DND-41 (cell line): ENCODE measurements at regions not wholly inside any gene's neighbourhood (a gene's known extent, or its start where the extent isn't known, plus 50 kb on each side); places are given as distances from the start of the nearest gene placed in this dataset.
A peak's percentile ranks its signal among the peaks of the same experiment; 100 is the strongest.

Experiments used
- ATAC-seq: fragments of 200-7000 bp; cut with Tn5 transposase; 3 replicates; pipeline ENCODE4 v1.9.1; 2021; ENCODE audit warnings: low read depth; ENCODE audit not compliant: insufficient read depth
- DNase-seq: peaks from one replicate; pipeline ENCODE4 v3.0.0-alpha.2; 2020
- H2AFZ ChIP-seq: 2 replicates; pipeline ENCODE4 v1.6.0; 2012; ENCODE audit warnings: low read depth, low read length
- H3K27ac ChIP-seq: 2 replicates; pipeline ENCODE4 v1.5.1; 2012; ENCODE audit warnings: low read length, inconsistent platforms
- H3K27me3 ChIP-seq: fragments of 200-600 bp; sonication (generic); 2 replicates; pipeline ENCODE4 v1.6.0; 2012; ENCODE audit warnings: low read length, mild to moderate bottlenecking, inconsistent platforms; ENCODE audit not compliant: insufficient read depth, poor library complexity
- H3K36me3 ChIP-seq: 2 replicates; pipeline ENCODE4 v1.5.1; 2012; ENCODE audit warnings: low read length, inconsistent platforms; ENCODE audit not compliant: insufficient read depth
- H3K4me1 ChIP-seq: 2 replicates; pipeline ENCODE4 v1.5.1; 2012; ENCODE audit warnings: mild to moderate bottlenecking, low read length; ENCODE audit not compliant: insufficient read depth
- H3K4me2 ChIP-seq: 2 replicates; pipeline ENCODE4 v1.6.0; 2012; ENCODE audit warnings: mild to moderate bottlenecking, moderate library complexity, low read length, inconsistent platforms; ENCODE audit not compliant: insufficient read depth
- H3K4me3 ChIP-seq, 2 experiments: fragments of 200-600 bp in 1 of 2; shearing (Covaris generic) in 1 of 2; 2 replicates each; pipeline ENCODE4 v1.5.1; 2012 to 2016; ENCODE audit warnings: inconsistent platforms in 2 of 2, low read length in 2 of 2, mild to moderate bottlenecking in 2 of 2, low read depth in 1 of 2, moderate library complexity in 1 of 2
- H3K79me2 ChIP-seq: 2 replicates; pipeline ENCODE4 v1.6.0; 2012; ENCODE audit warnings: low read length, inconsistent platforms; ENCODE audit not compliant: insufficient read depth
- H3K9ac ChIP-seq: 2 replicates; pipeline ENCODE4 v1.6.0; 2012; ENCODE audit warnings: low read depth, mild to moderate bottlenecking, inconsistent platforms, low read length, moderate library complexity
- H3K9me3 ChIP-seq: 2 replicates; pipeline ENCODE4 v1.5.1; 2012; ENCODE audit warnings: low read length, moderate library complexity, mild to moderate bottlenecking, inconsistent platforms; ENCODE audit not compliant: insufficient read depth, severe bottlenecking
- H4K20me1 ChIP-seq: 2 replicates; pipeline ENCODE4 v1.6.0; 2012; ENCODE audit warnings: low read length; ENCODE audit not compliant: insufficient read depth
- CTCF ChIP-seq: IDR thresholded peaks from 2 replicates; pipeline ENCODE4 v1.5.1; 2012; ENCODE audit warnings: borderline replicate concordance, low read length, moderate library complexity, mild to moderate bottlenecking; ENCODE audit not compliant: poor library complexity, severe bottlenecking; ENCODE audit errors: extremely low read depth
- EZH2 ChIP-seq: IDR thresholded peaks from 3 replicates; pipeline ENCODE4 v1.6.1; 2012; ENCODE audit warnings: borderline replicate concordance, low read depth, mild to moderate bottlenecking, moderate library complexity, low read length, inconsistent platforms; ENCODE audit not compliant: severe bottlenecking

GRCh38 chr6:15016813-15017212 lies 229.1 kb upstream of the JARID2 start:
- no peak overlapping the region for H3K4me3 ChIP-seq
- H3K79me2 ChIP-seq, result no peaks in the 10 kb centered on the region
- H3K36me3 ChIP-seq, result no peaks in the 10 kb centered on the region
- H3K9ac ChIP-seq, result no peak overlapping the region
- H2AFZ ChIP-seq, result no peak overlapping the region
- no peaks in the 10 kb centered on the region for H3K9me3 ChIP-seq
- no peaks in the 10 kb centered on the region for H4K20me1 ChIP-seq
- no peak overlapping the region for H3K4me2 ChIP-seq
- no peak for TF ChIP-seq EZH2
- no peak for TF ChIP-seq CTCF
- H3K27ac ChIP-seq, result no peak overlapping the region
- H3K4me1 ChIP-seq, result no peaks in the 10 kb centered on the region
- DNase-seq (no peak), ATAC-seq (no peak)
- no peaks in the 10 kb centered on the region for H3K27me3 ChIP-seq

- H3K27ac ChIP-seq, result no peak overlapping the region
- H3K9ac ChIP-seq, result no peak overlapping the region
- TF ChIP-seq EZH2, result no peak
- no peaks in the 10 kb centered on the region for H3K79me2 ChIP-seq
- H2AFZ ChIP-seq, result no peak overlapping the region
- peak; percentile 10 for DNase-seq
- no peaks in the 10 kb centered on the region for H3K27me3 ChIP-seq
- H3K9me3 ChIP-seq, result no peaks in the 10 kb centered on the region
- H3K36me3 ChIP-seq, result no peaks in the 10 kb centered on the region
- H3K4me1 ChIP-seq, result no peaks in the 10 kb centered on the region
- no peak overlapping the region for H3K4me3 ChIP-seq
- no peak overlapping the region for H3K4me2 ChIP-seq
- peak; percentile 53; the same call in 1 of the 3 replicates for ATAC-seq
- H4K20me1 ChIP-seq, result no peaks in the 10 kb centered on the region
Measured at GRCh38 chr6:15017261-15017660, 228.6 kb upstream of the JARID2 start.

- H3K9me3 ChIP-seq, result no peaks in the 10 kb centered on the region
- no peak overlapping the region for H3K4me3 ChIP-seq
- no peaks in the 10 kb centered on the region for H3K4me1 ChIP-seq
- H3K79me2 ChIP-seq, result no peaks in the 10 kb centered on the region
- H3K27ac ChIP-seq, result no peak overlapping the region
- no peak overlapping the region for H3K9ac ChIP-seq
- no peaks in the 10 kb centered on the region for H3K36me3 ChIP-seq
- no peak for ATAC-seq
- H2AFZ ChIP-seq, result no peak overlapping the region
- H3K4me2 ChIP-seq, result no peak overlapping the region
- no peaks in the 10 kb centered on the region for H3K27me3 ChIP-seq
- TF ChIP-seq EZH2, result no peak
- TF ChIP-seq CTCF, result no peak
- H4K20me1 ChIP-seq, result no peaks in the 10 kb centered on the region
- no peak for DNase-seq
Measured at GRCh38 chr6:15017803-15018202, 228.1 kb upstream of the JARID2 start.

GRCh38 chr6:15020119-15020770 lies 225.6 kb upstream of the JARID2 start:
- H3K27ac ChIP-seq, result no peak overlapping the region
- DNase-seq, result no peak

More at GRCh38 chr6:15020119-15020770, 225.6 kb upstream of the JARID2 start:
- Histone ChIP-seq H3K4me2 (no peak overlapping the region), H4K20me1 (no peaks in the 10 kb centered on the region), H3K9me3 (no peaks in the 10 kb centered on the region), H3K36me3 (no peaks in the 10 kb centered on the region), H3K9ac (no peak overlapping the region), H2AFZ (no peak overlapping the region), H3K79me2 (no peaks in the 10 kb centered on the region), H3K4me3 (no peak overlapping the region), H3K4me1 (no peaks in the 10 kb centered on the region), H3K27me3 (no peaks in the 10 kb centered on the region)
- no peak for ATAC-seq
- no peak for TF ChIP-seq CTCF
- TF ChIP-seq EZH2, result no peak
